ENCODE measurements at regions not wholly inside any gene's neighbourhood (a gene's known extent, or its start where the extent isn't known, plus 50 kb on each side); places are given as distances from the start of the nearest gene placed in this dataset.

GRCh38 chr12:92213166-92213565 is 67.5 kb upstream of the BTG1 start:
- no peak for DNase-seq

DNA sequence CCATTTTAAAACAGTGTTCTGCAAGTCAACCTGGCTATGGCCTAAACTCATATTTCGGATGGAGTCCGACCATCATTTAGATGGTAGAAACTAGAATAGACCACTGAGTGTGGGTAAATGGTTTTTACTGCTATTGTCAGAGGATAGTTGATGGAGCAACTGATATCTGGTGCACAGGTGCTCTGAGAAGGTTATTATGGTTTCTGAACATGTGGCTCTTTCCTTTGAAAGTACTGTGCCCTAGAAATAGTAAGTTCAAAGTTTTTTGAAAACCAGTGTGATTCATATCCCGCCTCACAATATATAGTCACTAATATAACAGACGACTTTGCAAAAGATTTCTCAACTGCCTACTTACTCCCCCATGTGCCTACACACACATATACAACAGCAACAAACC is 64.4 kb upstream of the BTG1 start:
- no peak for DNase-seq

GRCh38 chr12:92208613-92209121 is 63.0 kb upstream of the BTG1 start:
- no peak for DNase-seq

DNA sequence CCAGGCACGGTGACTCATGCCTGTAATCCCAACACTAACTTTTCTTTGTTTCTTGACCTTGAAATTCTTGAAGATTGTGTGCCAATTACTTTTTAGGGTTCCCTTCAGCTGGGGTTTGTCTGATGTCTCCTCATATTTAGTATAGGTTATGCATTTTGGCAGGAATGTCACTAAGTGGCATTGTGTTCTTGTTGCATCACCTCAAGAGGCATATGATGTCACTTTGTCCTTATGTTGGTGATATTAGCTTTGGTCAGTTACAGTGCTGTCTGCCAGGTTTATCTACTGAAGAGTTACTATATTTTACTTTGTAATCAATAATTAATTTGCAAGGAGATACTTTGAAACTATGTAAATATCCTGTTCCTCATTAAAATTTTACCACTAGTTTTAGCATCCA is 61.0 kb upstream of the BTG1 start:
- no peak for DNase-seq

DNA sequence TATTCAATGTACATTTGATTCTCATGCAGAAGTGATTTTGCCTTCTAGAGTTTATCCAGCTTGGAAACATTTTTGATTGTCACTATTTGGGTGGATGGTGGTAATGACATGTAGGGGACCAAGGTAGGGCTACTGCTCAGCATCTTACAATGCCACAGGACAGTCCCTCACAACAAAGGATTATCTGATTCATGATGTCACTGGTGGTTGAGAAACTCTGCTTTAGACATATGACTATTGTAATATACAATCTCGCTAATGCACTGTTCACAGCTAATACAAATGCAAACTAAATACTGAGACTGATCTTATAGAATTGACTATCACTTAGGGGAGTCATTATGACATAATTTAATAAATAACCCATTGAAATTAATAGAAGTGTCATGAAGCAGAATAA is 60.4 kb upstream of the BTG1 start:
- DNase-seq: no peak

GRCh38 chr12:92199819-92200576 is 54.4 kb upstream of the BTG1 start:
- no peak for DNase-seq

DNA sequence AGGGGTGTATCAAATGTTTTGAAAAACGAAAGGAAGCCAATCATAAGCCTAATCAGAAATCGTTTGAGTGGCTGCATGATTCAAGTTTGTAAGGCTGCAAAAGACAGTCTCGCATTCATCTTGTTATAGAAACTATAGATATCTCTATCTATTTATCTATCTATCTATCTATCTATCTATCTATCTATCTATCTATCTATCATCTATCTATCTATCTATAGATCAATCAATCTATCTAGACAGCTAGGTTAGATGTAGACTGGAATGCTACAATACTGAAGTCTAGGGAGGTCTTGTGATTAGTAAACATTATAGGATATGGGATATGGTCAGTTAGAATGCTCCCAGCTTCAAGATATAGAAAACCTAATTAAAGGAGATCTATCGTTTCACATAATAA is 52.2 kb upstream of the BTG1 start:
- no peak for DNase-seq

DNA sequence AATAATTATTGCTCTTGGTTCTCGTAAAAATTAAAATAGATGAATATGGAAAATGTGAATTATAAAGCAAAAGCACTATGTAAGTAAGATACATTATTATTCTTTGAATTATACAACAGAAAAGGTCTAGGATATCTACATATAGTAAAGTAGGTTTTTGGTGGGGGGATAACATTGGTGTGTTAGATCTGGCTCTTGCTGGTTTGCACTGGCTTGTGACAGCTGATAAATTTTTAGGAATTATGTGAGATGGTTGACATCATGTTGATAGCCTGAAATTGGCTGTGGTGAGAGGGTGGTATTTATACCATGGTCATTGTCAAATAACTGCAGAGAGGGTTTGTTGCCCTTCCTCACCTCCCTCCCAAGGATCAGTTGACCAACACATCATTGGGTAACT is 50.7 kb upstream of the BTG1 start:
- no peak for DNase-seq

Measured in NCI-H2029 (cell line).